ENCODE measurements at regions not wholly inside any gene's neighbourhood (a gene's known extent, or its start where the extent isn't known, plus 50 kb on each side); places are given as distances from the start of the nearest gene placed in this dataset.

GRCh38 chr14:101202627-101203404, 299.3 kb upstream of the RTL1 start:
- no peaks in the 10 kb centered on the region for H4K20me1 ChIP-seq (replicated peaks; ENCODE audit: control insufficient read depth, extremely low read depth, insufficient read depth, low read length)
- no peak for DNase-seq (ENCODE audit: low read depth, low spot score)
- H2AFZ ChIP-seq (ENCODE audit: low read depth, low read length) = no peak overlapping the region
- H3K27ac ChIP-seq (ENCODE audit: insufficient read depth, low read depth, low read length) = no peak overlapping the region
- H3K4me2 ChIP-seq (ENCODE audit: insufficient read depth, low read length) = no peak overlapping the region
- H3K9me3 ChIP-seq (replicated peaks; ENCODE audit: control insufficient read depth, insufficient read depth, low read length) = no peaks in the 10 kb centered on the region
- CTCF ChIA-PET = no interaction called here
- H3K27me3 ChIP-seq (ENCODE audit: control insufficient read depth in 2 of 2, insufficient read depth in 2 of 2, low read length in 2 of 2) = no peaks in the 10 kb centered on the region
- dilution Hi-C loops (cut with MboI; ENCODE audit: extremely low pct_ligation_motif_present, low sequenced_read_pairs) (no loop called here), intact Hi-C loops (cut with micrococcal nuclease) (no loop called here)
- H3K79me2 ChIP-seq (ENCODE audit: control insufficient read depth, insufficient read depth, low read length) = no peaks in the 10 kb centered on the region
- no peaks in the 10 kb centered on the region for H3K4me1 ChIP-seq (ENCODE audit: control insufficient read depth, extremely low read depth, insufficient read depth, low read length)
- no peak for FAIRE-seq
- H3K36me3 ChIP-seq (ENCODE audit: control insufficient read depth in 2 of 2, extremely low read depth in 1 of 2, insufficient read depth in 2 of 2, low read length in 2 of 2) = no peaks in the 10 kb centered on the region
- H3K9me1 ChIP-seq (replicated peaks; ENCODE audit: control insufficient read depth, extremely low read depth, insufficient read depth, low read length) = no peaks in the 10 kb centered on the region
- no TSS peak for BruUV-seq (replicated peaks)
- POLR2A ChIA-PET = no interaction called here
- H3K4me3 ChIP-seq (replicated peaks in 1 of 3; ENCODE audit: insufficient read depth in 1 of 3, low read depth in 1 of 3, low read length in 3 of 3) = no peak overlapping the region
- no peak for TF ChIP-seq GATA2 (IDR thresholded peaks at IDR 0.05; ENCODE audit: insufficient read depth, insufficient read length, low read depth, low read length)
- TF ChIP-seq CTCF (IDR thresholded peaks at IDR 0.05; ENCODE audit: extremely low read depth in 1 of 2, insufficient read depth in 1 of 2, low read depth in 1 of 2, low read length in 2 of 2) = no peak
- TF ChIP-seq FOS (IDR thresholded peaks at IDR 0.05; ENCODE audit: borderline replicate concordance, insufficient read depth, low read length) = no peak
- no peak for TF ChIP-seq POLR2AphosphoS5 (IDR thresholded peaks at IDR 0.05; ENCODE audit: insufficient read depth, low read depth, low read length)
- TF ChIP-seq EZH2 (IDR thresholded peaks at IDR 0.05; ENCODE audit: borderline replicate concordance, low read depth, low read length, severe bottlenecking) = no peak
- no peak for TF ChIP-seq MAX (IDR thresholded peaks at IDR 0.05; ENCODE audit: insufficient read depth, insufficient read length)
- no peak for TF ChIP-seq POLR2A (IDR thresholded peaks at IDR 0.05; ENCODE audit: low read depth, low read length)
- no peak for TF ChIP-seq JUN (IDR thresholded peaks at IDR 0.05; ENCODE audit: borderline replicate concordance, insufficient read depth, insufficient read length, low read depth)
- no peak for TF ChIP-seq MYC (IDR thresholded peaks at IDR 0.05; ENCODE audit: low read depth, low read length)
- no peak overlapping the region for H3K9ac ChIP-seq (replicated peaks; ENCODE audit: extremely low read depth, insufficient read depth, low read length)

Measured in endothelial cell of umbilical vein (primary cell).